Neural cell (in vitro differentiated cells): ENCODE measurements at regions not wholly inside any gene's neighbourhood (a gene's known extent, or its start where the extent isn't known, plus 50 kb on each side); places are given as distances from the start of the nearest gene placed in this dataset.

Experiments used
- H2AFZ ChIP-seq: fragments of 200-600, 300-800 bp; sonication (generic), shearing (Covaris generic); 2 replicates; pipeline ENCODE4 v1.6.0; 2014; ENCODE audit warnings: low read depth, mild to moderate bottlenecking, antibody characterized with exemption, low read length, moderate library complexity
- H3F3A ChIP-seq: fragments of 200-600 bp; shearing (Covaris generic); 2 replicates; pipeline ENCODE4 v1.6.1; 2016; ENCODE audit warnings: mild to moderate bottlenecking, moderate library complexity, mixed read lengths, antibody characterized with exemption, low read length; ENCODE audit not compliant: insufficient read depth, poor library complexity, severe bottlenecking
- H3K27ac ChIP-seq: fragments of 200-600, 300-800 bp; sonication (generic), shearing (Covaris generic); 2 replicates; pipeline ENCODE4 v1.5.1; 2014; ENCODE audit warnings: mild to moderate bottlenecking, low read length, moderate library complexity
- H3K27me3 ChIP-seq: fragments of 300-800, 200-600 bp; sonication (generic), shearing (Covaris generic); 2 replicates; pipeline ENCODE4 v1.6.0; 2014; ENCODE audit warnings: mild to moderate bottlenecking, low read depth, low read length, moderate library complexity; ENCODE audit not compliant: insufficient read depth
- H3K36me3 ChIP-seq: fragments of 300-800, 200-600 bp; sonication (generic), shearing (Covaris generic); 2 replicates; pipeline ENCODE4 v1.5.1; 2014; ENCODE audit warnings: mild to moderate bottlenecking, antibody characterized with exemption, low read length, moderate library complexity; ENCODE audit not compliant: insufficient read depth
- H3K4me2 ChIP-seq: fragments of 300-800, 200-600 bp; sonication (generic), shearing (Covaris generic); 2 replicates; pipeline ENCODE4 v1.6.0; 2014; ENCODE audit warnings: mild to moderate bottlenecking, low read length
- H3K4me3 ChIP-seq: fragments of 300-800, 200-600 bp; sonication (generic), shearing (Covaris generic); 2 replicates; pipeline ENCODE4 v1.5.1; 2014; ENCODE audit warnings: mild to moderate bottlenecking, low read length, moderate library complexity
- H3K79me2 ChIP-seq: fragments of 200-600 bp; shearing (Covaris generic); replicated peaks from 2 replicates; pipeline ENCODE4 v1.6.0; 2014; ENCODE audit warnings: mild to moderate bottlenecking, low read length, moderate library complexity; ENCODE audit not compliant: insufficient read depth
- H3K9ac ChIP-seq: fragments of 300-800, 200-600 bp; sonication (generic), shearing (Covaris generic); 2 replicates; pipeline ENCODE4 v1.6.1; 2016; ENCODE audit warnings: mild to moderate bottlenecking, low read length, mixed read lengths
- H3K9me2 ChIP-seq: fragments of 200-600 bp; shearing (Covaris generic); 2 replicates; pipeline ENCODE4 v1.6.1; 2016; ENCODE audit warnings: mild to moderate bottlenecking, low read length, mixed read lengths; ENCODE audit not compliant: insufficient read depth
- H3K9me3 ChIP-seq: fragments of 200-600, 300-800 bp; sonication (generic), shearing (Covaris generic); 2 replicates; pipeline ENCODE4 v1.6.1; 2016; ENCODE audit warnings: mild to moderate bottlenecking, mixed run types, low read length, moderate library complexity, mixed read lengths
- H4K20me1 ChIP-seq: fragments of 200-600 bp; shearing (Covaris generic); 2 replicates; pipeline ENCODE4 v1.6.1; 2016; ENCODE audit warnings: mild to moderate bottlenecking, mixed run types; ENCODE audit not compliant: insufficient read depth
- CTCF ChIP-seq: fragments of 450-650 bp; IDR thresholded peaks from 2 replicates; pipeline ENCODE4 v1.5.1; 2014; ENCODE audit warnings: antibody characterized with exemption, mild to moderate bottlenecking, moderate library complexity; ENCODE audit not compliant: poor library complexity, severe bottlenecking
- EP300 ChIP-seq: fragments of 450-650 bp; conservative IDR thresholded peaks from 2 replicates; pipeline ENCODE4 v1.6.1; 2014; ENCODE audit warnings: antibody characterized with exemption, mild to moderate bottlenecking, moderate library complexity; ENCODE audit not compliant: poor library complexity, severe bottlenecking
- EZH2 ChIP-seq: fragments of 200-600, 300-800 bp; shearing (Covaris generic), sonication (generic); IDR thresholded peaks from 2 replicates; pipeline ENCODE4 v1.6.1; 2014; ENCODE audit warnings: antibody characterized with exemption, low read length, borderline replicate concordance, mild to moderate bottlenecking; ENCODE audit not compliant: insufficient read depth, poor library complexity, severe bottlenecking
- MXI1 ChIP-seq: fragments of 450-650 bp; conservative IDR thresholded peaks from 2 replicates; pipeline ENCODE4 v1.6.1; 2014; ENCODE audit warnings: antibody characterized with exemption, mild to moderate bottlenecking; ENCODE audit not compliant: poor library complexity, severe bottlenecking
- POLR2AphosphoS5 ChIP-seq: IDR thresholded peaks from 2 replicates; pipeline ENCODE4 v1.6.1; 2012
- RAD21 ChIP-seq: fragments of 450-650 bp; conservative IDR thresholded peaks from 2 replicates; pipeline ENCODE4 v1.6.1; 2014; ENCODE audit warnings: antibody characterized with exemption, mild to moderate bottlenecking, moderate library complexity
- SMC3 ChIP-seq: fragments of 450-650 bp; conservative IDR thresholded peaks from 2 replicates; pipeline ENCODE4 v1.6.1; 2014; ENCODE audit warnings: antibody characterized with exemption, mild to moderate bottlenecking, moderate library complexity; ENCODE audit not compliant: poor library complexity
- TAF1 ChIP-seq: IDR thresholded peaks from 2 replicates; pipeline ENCODE4 v1.6.1; 2012; ENCODE audit warnings: low read depth
- TF ChIP-seq, protein P1 (sequence below): IDR thresholded peaks from 2 replicates; pipeline ENCODE4 v1.6.1; 2012; ENCODE audit warnings: borderline replicate concordance

DNA sequence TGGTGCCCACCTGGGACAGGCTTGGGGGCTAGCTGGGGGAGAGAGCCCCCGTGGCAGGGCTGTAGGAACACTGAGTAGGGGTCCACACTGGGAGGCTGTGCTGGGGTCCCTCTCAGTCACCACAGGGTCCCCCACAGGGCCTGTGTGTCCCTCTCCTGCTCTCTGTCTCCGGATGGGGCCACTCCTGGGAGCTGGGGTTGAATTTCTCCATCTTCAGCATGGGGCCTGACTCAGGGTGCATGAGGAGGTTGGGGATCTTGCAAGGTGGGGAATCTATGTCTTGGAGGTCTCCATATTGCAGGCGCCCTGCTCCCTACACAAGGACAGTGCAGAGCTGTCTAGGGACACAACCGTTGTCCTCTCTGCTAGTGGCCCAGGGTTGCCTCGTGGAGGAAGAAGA lies 78.7 kb upstream of the HDAC4 start:
- Histone ChIP-seq H3K27me3 (no peaks in the 10 kb centered on the region), H2AFZ (no peak overlapping the region), H4K20me1 (no peaks in the 10 kb centered on the region), H3K9me3 (no peaks in the 10 kb centered on the region), H3K4me2 (no peak overlapping the region), H3K79me2 (no peaks in the 10 kb centered on the region), H3K27ac (no peak overlapping the region), H3K9ac (no peak overlapping the region), H3F3A (no peaks in the 10 kb centered on the region), H3K9me2 (no peaks in the 10 kb centered on the region), H3K36me3 (no peaks in the 10 kb centered on the region), H3K4me3 (no peak overlapping the region)
- TF ChIP-seq MXI1 (no peak), POLR2AphosphoS5 (no peak)

DNA sequence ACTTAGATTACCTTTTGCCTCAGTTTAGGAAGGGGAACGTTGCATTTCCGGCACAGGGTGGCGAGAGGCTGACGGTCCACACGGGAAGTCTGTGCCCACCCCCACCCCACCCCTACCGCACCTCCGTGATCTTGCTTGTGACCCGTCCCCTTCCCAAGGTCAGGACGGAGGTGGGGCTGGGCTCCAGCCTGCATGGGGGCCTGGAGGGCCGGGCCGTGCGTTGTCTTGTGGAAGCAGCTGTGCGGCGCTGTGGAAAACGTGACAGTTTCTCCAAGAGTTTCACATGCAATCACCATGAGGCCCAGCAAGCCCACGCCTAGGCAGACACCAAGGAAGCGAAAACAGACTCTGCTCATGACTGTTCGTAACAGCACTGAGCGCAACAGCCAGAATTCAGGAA lies 76.8 kb upstream of the HDAC4 start:
- no peaks in the 10 kb centered on the region for H3K36me3 ChIP-seq
- no peaks in the 10 kb centered on the region for H3K79me2 ChIP-seq
- H3K9me3 ChIP-seq: no peaks in the 10 kb centered on the region
- no peak overlapping the region for H2AFZ ChIP-seq
- H3K27me3 ChIP-seq: no peaks in the 10 kb centered on the region
- TF ChIP-seq POLR2AphosphoS5 (no peak), TAF1 (no peak), EZH2 (no peak), EP300 (no peak), SMC3 (no peak), MXI1 (no peak), RAD21 (no peak), CTCF (no peak)
- TF ChIP-seq, protein P1, sequence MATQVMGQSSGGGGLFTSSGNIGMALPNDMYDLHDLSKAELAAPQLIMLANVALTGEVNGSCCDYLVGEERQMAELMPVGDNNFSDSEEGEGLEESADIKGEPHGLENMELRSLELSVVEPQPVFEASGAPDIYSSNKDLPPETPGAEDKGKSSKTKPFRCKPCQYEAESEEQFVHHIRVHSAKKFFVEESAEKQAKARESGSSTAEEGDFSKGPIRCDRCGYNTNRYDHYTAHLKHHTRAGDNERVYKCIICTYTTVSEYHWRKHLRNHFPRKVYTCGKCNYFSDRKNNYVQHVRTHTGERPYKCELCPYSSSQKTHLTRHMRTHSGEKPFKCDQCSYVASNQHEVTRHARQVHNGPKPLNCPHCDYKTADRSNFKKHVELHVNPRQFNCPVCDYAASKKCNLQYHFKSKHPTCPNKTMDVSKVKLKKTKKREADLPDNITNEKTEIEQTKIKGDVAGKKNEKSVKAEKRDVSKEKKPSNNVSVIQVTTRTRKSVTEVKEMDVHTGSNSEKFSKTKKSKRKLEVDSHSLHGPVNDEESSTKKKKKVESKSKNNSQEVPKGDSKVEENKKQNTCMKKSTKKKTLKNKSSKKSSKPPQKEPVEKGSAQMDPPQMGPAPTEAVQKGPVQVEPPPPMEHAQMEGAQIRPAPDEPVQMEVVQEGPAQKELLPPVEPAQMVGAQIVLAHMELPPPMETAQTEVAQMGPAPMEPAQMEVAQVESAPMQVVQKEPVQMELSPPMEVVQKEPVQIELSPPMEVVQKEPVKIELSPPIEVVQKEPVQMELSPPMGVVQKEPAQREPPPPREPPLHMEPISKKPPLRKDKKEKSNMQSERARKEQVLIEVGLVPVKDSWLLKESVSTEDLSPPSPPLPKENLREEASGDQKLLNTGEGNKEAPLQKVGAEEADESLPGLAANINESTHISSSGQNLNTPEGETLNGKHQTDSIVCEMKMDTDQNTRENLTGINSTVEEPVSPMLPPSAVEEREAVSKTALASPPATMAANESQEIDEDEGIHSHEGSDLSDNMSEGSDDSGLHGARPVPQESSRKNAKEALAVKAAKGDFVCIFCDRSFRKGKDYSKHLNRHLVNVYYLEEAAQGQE: no peak
- H3F3A ChIP-seq: no peaks in the 10 kb centered on the region
- no peaks in the 10 kb centered on the region for H3K9me2 ChIP-seq
- H4K20me1 ChIP-seq: no peaks in the 10 kb centered on the region
- H3K4me3 ChIP-seq: no peak overlapping the region
- H3K27ac ChIP-seq: no peak overlapping the region
- H3K4me2 ChIP-seq: no peak overlapping the region
- H3K9ac ChIP-seq: no peak overlapping the region
